Activated CD8-positive, alpha-beta memory T cell treated with anti-CD3 and anti-CD28 coated beads, Interleukin-2, amount 10 ng/mL, durations not matched to agents 7 days and 5 days (primary cell): ENCODE measurements at regions not wholly inside any gene's neighbourhood (a gene's known extent, or its start where the extent isn't known, plus 50 kb on each side); places are given as distances from the start of the nearest gene placed in this dataset.

Source experiments
- ATAC-seq: fragments of 150-1000 bp; cut with Tn5 transposase; one replicate; pipeline ENCODE4 v1.10.0; 2021; ENCODE audit warnings: moderate library complexity
- CTCF ChIA-PET: fragments of 350-600 bp; sonication (Branson Sonifier 250); formaldehyde crosslinking; loops from one replicate; lab custom pipeline; 2021; ENCODE audit warnings: antibody characterized with exemption; lab: Charles Lee
- DNase-seq: peaks from one replicate; pipeline ENCODE4 v3.0.0-alpha.2; 2020
- H3K27ac Mint-ChIP-seq: one replicate; pipeline ENCODE4 v1.8.0; 2021; ENCODE audit warnings: mild to moderate bottlenecking, mixed read lengths
- H3K27me3 Mint-ChIP-seq: one replicate; pipeline ENCODE4 v1.8.0; 2021; ENCODE audit warnings: mixed read lengths
- H3K36me3 Mint-ChIP-seq: one replicate; pipeline ENCODE4 v1.8.0; 2021; ENCODE audit warnings: mild to moderate bottlenecking, mixed read lengths
- H3K4me1 Mint-ChIP-seq: one replicate; pipeline ENCODE4 v1.8.0; 2021; ENCODE audit warnings: mixed read lengths
- H3K4me3 Mint-ChIP-seq: one replicate; pipeline ENCODE4 v1.8.0; 2021; ENCODE audit warnings: mild to moderate bottlenecking, moderate library complexity, mixed read lengths
- H3K9me3 Mint-ChIP-seq: one replicate; pipeline ENCODE4 v1.8.0; 2022; ENCODE audit warnings: low read depth, mixed read lengths

GRCh38 chr18:30334781-30335180 lies 707.8 kb downstream of the DSC3 start:
- no peak for ATAC-seq
- CTCF ChIA-PET = no interaction called here
- no peak for DNase-seq
- Mint-ChIP-seq H3K4me1 (no peaks in the 10 kb centered on the region), H3K36me3 (no peaks in the 10 kb centered on the region), H3K4me3 (no peak overlapping the region), H3K27ac (no peak overlapping the region), H3K9me3 (peaks cover 4% of the 10 kb centered on the region), H3K27me3 (no peaks in the 10 kb centered on the region)

GRCh38 chr18:30333310-30333709 lies 709.2 kb downstream of the DSC3 start:
- Mint-ChIP-seq H3K36me3 (no peaks in the 10 kb centered on the region), H3K4me1 (no peaks in the 10 kb centered on the region), H3K9me3 (peaks cover 4% of the 10 kb centered on the region), H3K27me3 (no peaks in the 10 kb centered on the region), H3K4me3 (no peak overlapping the region), H3K27ac (no peak overlapping the region)
- DNase-seq (no peak), ATAC-seq (no peak)
- CTCF ChIA-PET = no interaction called here

GRCh38 chr18:30328839-30329238 lies 713.7 kb downstream of the DSC3 start:
- ATAC-seq (no peak), DNase-seq (no peak)
- Mint-ChIP-seq H3K9me3 (peaks cover 2% of the 10 kb centered on the region), H3K4me1 (no peaks in the 10 kb centered on the region), H3K27me3 (no peaks in the 10 kb centered on the region), H3K4me3 (no peak overlapping the region), H3K27ac (no peak overlapping the region), H3K36me3 (no peaks in the 10 kb centered on the region)
- CTCF ChIA-PET = no interaction called here

- no peak overlapping the region for H3K4me3 Mint-ChIP-seq
- no peaks in the 10 kb centered on the region for H3K4me1 Mint-ChIP-seq
- no peak for DNase-seq
- no peak overlapping the region for H3K27ac Mint-ChIP-seq
- H3K27me3 Mint-ChIP-seq = no peaks in the 10 kb centered on the region
- H3K36me3 Mint-ChIP-seq = no peaks in the 10 kb centered on the region
- no peak for ATAC-seq
- CTCF ChIA-PET = no interaction called here
- H3K9me3 Mint-ChIP-seq = peaks cover 7% of the 10 kb centered on the region
Measured at GRCh38 chr18:30302181-30302580, 740.4 kb downstream of the DSC3 start.

- Mint-ChIP-seq H3K27me3 (no peaks in the 10 kb centered on the region), H3K36me3 (no peaks in the 10 kb centered on the region), H3K4me3 (no peak overlapping the region), H3K9me3 (peaks cover 9% of the 10 kb centered on the region), H3K4me1 (no peaks in the 10 kb centered on the region), H3K27ac (no peak overlapping the region)
- no peak for ATAC-seq
- CTCF ChIA-PET = no interaction called here
- DNase-seq = no peak
Measured at GRCh38 chr18:30298769-30299168, 743.8 kb downstream of the DSC3 start.

GRCh38 chr18:30288662-30289414 lies 753.7 kb downstream of the DSC3 start:
- ATAC-seq (no peak), DNase-seq (no peak)
- H3K9me3 Mint-ChIP-seq = peaks cover 9% of the 10 kb centered on the region
- no peak overlapping the region for H3K4me3 Mint-ChIP-seq
- H3K27ac Mint-ChIP-seq = no peak overlapping the region
- H3K27me3 Mint-ChIP-seq = no peaks in the 10 kb centered on the region
- H3K36me3 Mint-ChIP-seq = no peaks in the 10 kb centered on the region
- no peaks in the 10 kb centered on the region for H3K4me1 Mint-ChIP-seq
- CTCF ChIA-PET = no interaction called here

- Mint-ChIP-seq H3K36me3 (no peaks in the 10 kb centered on the region), H3K27me3 (no peaks in the 10 kb centered on the region), H3K4me3 (no peak overlapping the region), H3K9me3 (peaks cover 2% of the 10 kb centered on the region), H3K4me1 (no peaks in the 10 kb centered on the region), H3K27ac (no peak overlapping the region)
- ATAC-seq (no peak), DNase-seq (no peak)
- CTCF ChIA-PET = no interaction called here
Measured at GRCh38 chr18:30280861-30281470, 761.6 kb downstream of the DSC3 start.

- H3K36me3 Mint-ChIP-seq = no peaks in the 10 kb centered on the region
- no peak for DNase-seq
- H3K4me1 Mint-ChIP-seq = no peaks in the 10 kb centered on the region
- no peak for ATAC-seq
- H3K27me3 Mint-ChIP-seq = no peaks in the 10 kb centered on the region
- H3K27ac Mint-ChIP-seq = no peak overlapping the region
- no peak overlapping the region for H3K4me3 Mint-ChIP-seq
- CTCF ChIA-PET = no interaction called here
- H3K9me3 Mint-ChIP-seq = peaks cover 2% of the 10 kb centered on the region
Measured at GRCh38 chr18:30280186-30280585, 762.4 kb downstream of the DSC3 start.

- Mint-ChIP-seq H3K4me3 (no peak overlapping the region), H3K27ac (no peak overlapping the region), H3K36me3 (no peaks in the 10 kb centered on the region), H3K4me1 (no peaks in the 10 kb centered on the region), H3K9me3 (peaks cover 2% of the 10 kb centered on the region), H3K27me3 (no peaks in the 10 kb centered on the region)
- DNase-seq (no peak), ATAC-seq (no peak)
- CTCF ChIA-PET = no interaction called here
Measured at GRCh38 chr18:30277676-30278075, 764.9 kb downstream of the DSC3 start.

- no peaks in the 10 kb centered on the region for H3K4me1 Mint-ChIP-seq
- H3K36me3 Mint-ChIP-seq = no peaks in the 10 kb centered on the region
- ATAC-seq (no peak), DNase-seq (no peak)
- no peak overlapping the region for H3K4me3 Mint-ChIP-seq
- CTCF ChIA-PET = no interaction called here
- H3K27ac Mint-ChIP-seq = no peak overlapping the region
- no peaks in the 10 kb centered on the region for H3K9me3 Mint-ChIP-seq
- H3K27me3 Mint-ChIP-seq = no peaks in the 10 kb centered on the region
Measured at GRCh38 chr18:30271716-30272115, 770.8 kb downstream of the DSC3 start.

GRCh38 chr18:30265190-30265589 lies 777.4 kb downstream of the DSC3 start:
- Mint-ChIP-seq H3K4me1 (no peaks in the 10 kb centered on the region), H3K36me3 (no peaks in the 10 kb centered on the region), H3K27ac (no peak overlapping the region), H3K4me3 (no peak overlapping the region), H3K9me3 (peaks cover 4% of the 10 kb centered on the region), H3K27me3 (no peaks in the 10 kb centered on the region)
- DNase-seq (no peak), ATAC-seq (no peak)
- CTCF ChIA-PET = no interaction called here

- DNase-seq (no peak), ATAC-seq (no peak)
- Mint-ChIP-seq H3K27ac (no peak overlapping the region), H3K4me3 (no peak overlapping the region), H3K27me3 (no peaks in the 10 kb centered on the region), H3K36me3 (no peaks in the 10 kb centered on the region), H3K4me1 (no peaks in the 10 kb centered on the region), H3K9me3 (peaks cover 3% of the 10 kb centered on the region)
- CTCF ChIA-PET = no interaction called here
Measured at GRCh38 chr18:30254331-30254730, 788.2 kb downstream of the DSC3 start.

- Mint-ChIP-seq H3K4me1 (no peaks in the 10 kb centered on the region), H3K27ac (no peak overlapping the region), H3K27me3 (no peaks in the 10 kb centered on the region), H3K36me3 (no peaks in the 10 kb centered on the region), H3K9me3 (peaks cover 5% of the 10 kb centered on the region), H3K4me3 (no peak overlapping the region)
- CTCF ChIA-PET = no interaction called here
- DNase-seq (no peak), ATAC-seq (no peak)
Measured at GRCh38 chr18:30248056-30248455, 794.5 kb downstream of the DSC3 start.

- DNase-seq (no peak), ATAC-seq (no peak)
Measured at GRCh38 chr18:30245766-30246455, 796.6 kb downstream of the DSC3 start.

More at GRCh38 chr18:30245766-30246455, 796.6 kb downstream of the DSC3 start:
- no peak overlapping the region for H3K27ac Mint-ChIP-seq
- CTCF ChIA-PET = no interaction called here
- no peaks in the 10 kb centered on the region for H3K36me3 Mint-ChIP-seq
- H3K4me1 Mint-ChIP-seq = no peaks in the 10 kb centered on the region
- H3K9me3 Mint-ChIP-seq = peaks cover 9% of the 10 kb centered on the region
- no peaks in the 10 kb centered on the region for H3K27me3 Mint-ChIP-seq
- H3K4me3 Mint-ChIP-seq = no peak overlapping the region
